Fibroblast of the aortic adventitia (primary cell): ENCODE measurements at regions not wholly inside any gene's neighbourhood (a gene's known extent, or its start where the extent isn't known, plus 50 kb on each side); places are given as distances from the start of the nearest gene placed in this dataset.
"Not testable (repeated sequence)": the region's sequence is repeated elsewhere in the genome, so short reads cannot be mapped to it uniquely, and the experiment has no call there.

ENCODE experiments used
- DNase-seq: peaks from one replicate; pipeline ENCODE4 v3.0.0-alpha.2; 2010; ENCODE audit warnings: low read depth
- H3K4me3 ChIP-seq: 2 replicates; pipeline ENCODE4 v1.5.1; 2011; ENCODE audit warnings: low read depth, mild to moderate bottlenecking, control low read depth, low read length, moderate library complexity
- CTCF ChIP-seq: IDR thresholded peaks from 2 replicates; pipeline ENCODE4 v1.5.1; 2011; ENCODE audit warnings: mild to moderate bottlenecking, low read length, control low read depth, inconsistent platforms; ENCODE audit not compliant: insufficient read depth

DNA sequence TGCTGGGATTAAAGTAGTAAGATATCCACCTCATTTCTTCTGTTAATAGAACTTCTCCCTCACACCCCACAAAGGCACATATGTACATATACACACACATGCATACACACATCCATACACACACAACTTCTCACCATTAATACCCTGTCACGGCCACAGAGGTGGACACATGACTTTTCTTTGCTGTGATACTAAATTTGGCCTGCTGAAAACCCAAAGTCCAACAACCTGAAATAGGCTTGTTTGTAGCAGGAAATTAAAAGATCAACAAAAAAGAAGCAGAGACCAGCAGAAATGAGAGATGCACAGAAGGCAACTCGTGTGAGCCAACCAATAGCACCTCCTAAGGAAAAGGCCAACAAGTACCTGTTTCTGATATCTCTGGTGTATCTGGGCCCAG is 128.7 kb upstream of the PCGF5 start:
- no peak for TF ChIP-seq CTCF
- no peak overlapping the region for H3K4me3 ChIP-seq
- DNase-seq, result no peak

DNA sequence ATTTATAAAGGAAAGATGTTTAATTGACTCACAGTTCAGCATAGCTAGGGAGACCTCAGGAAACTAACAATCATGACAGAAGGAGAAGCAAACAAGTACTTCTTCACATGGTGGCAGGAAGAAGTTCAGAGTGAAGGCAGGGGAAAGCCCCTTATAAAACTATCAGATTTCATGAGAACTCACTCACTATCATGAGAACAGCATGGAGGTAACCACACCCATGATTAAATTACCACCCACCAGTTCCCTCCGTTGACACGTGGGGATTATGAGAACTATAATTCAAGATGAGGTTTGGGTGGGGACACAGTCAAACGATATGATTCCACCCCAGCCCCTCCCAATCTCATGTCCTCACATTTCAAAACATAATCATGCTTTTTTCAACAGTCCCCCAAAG is 124.2 kb upstream of the PCGF5 start:
- no peak for DNase-seq
- TF ChIP-seq CTCF, result no peak
- no peak overlapping the region for H3K4me3 ChIP-seq

DNA sequence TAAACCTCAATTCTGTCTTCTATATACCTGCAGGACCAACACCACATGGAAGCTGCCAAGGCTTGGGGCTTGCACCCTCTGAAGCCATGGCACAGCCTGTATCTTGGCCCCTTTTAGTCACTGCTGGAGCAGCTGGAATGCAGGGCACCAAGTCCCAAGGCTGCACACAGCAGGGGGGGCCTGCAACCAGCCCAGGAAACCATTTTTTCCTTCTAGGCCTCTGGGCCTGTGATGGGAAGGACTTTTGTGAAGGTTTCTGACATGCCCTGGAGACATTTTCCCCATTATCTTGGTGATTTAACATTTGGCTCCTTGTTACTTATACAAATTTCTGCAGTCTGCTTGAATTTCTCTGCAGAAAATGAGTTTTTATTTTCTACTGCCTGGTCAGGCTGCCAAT is 123.2 kb upstream of the PCGF5 start:
- TF ChIP-seq CTCF, result no peak

GRCh38 chr10:91098021-91098420 is 122.4 kb upstream of the PCGF5 start:
- not testable (repeated sequence) for H3K4me3 ChIP-seq

More for the DNA sequence above, 123.2 kb upstream of the PCGF5 start:
- no peak overlapping the region for H3K4me3 ChIP-seq
- no peak for DNase-seq

DNA sequence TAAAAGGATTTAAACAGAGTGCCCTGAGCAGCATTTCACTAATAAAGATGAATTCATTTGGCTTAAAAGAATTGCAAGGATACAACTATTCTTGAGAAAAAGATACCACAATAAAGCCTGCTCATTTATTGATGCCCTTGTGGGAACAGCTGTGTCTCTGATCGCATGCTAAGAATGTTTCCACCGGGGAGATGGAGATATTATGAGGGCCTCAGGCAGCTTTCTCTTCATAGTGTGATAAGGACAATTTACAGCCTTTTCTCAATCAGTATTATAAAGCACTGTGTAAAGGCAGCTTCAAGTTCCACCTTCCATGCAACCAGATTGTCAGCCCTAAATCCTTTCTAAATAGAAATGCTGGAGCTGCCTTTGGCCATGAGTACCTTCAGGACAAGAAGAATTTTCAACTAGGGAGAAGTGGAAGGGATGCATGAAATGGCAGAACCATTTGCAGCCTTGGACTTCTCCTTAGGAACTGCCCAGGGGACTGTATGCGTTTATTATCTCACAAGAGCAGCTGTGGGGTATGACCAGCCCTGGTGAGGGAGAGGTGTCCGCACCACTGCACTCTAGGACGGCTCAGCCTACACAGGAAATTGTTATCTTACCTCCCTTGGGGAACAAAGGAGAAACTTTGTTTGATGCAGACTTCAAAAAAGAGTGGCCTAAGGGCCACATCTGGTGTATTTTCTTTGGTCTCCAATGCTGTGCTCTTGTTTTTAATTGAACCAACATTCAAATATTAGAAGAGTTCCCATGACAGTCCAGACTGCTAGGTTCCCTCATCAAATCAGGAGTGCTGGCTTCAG is 116.9 kb upstream of the PCGF5 start:
- no peak overlapping the region for H3K4me3 ChIP-seq
- no peak for TF ChIP-seq CTCF
- no peak for DNase-seq

More at GRCh38 chr10:91098021-91098420, 122.4 kb upstream of the PCGF5 start:
- not testable (repeated sequence) for DNase-seq

GRCh38 chr10:91104193-91105041 is 116.0 kb upstream of the PCGF5 start:
- no peak for TF ChIP-seq CTCF
- no peak for DNase-seq
- no peak overlapping the region for H3K4me3 ChIP-seq

DNA sequence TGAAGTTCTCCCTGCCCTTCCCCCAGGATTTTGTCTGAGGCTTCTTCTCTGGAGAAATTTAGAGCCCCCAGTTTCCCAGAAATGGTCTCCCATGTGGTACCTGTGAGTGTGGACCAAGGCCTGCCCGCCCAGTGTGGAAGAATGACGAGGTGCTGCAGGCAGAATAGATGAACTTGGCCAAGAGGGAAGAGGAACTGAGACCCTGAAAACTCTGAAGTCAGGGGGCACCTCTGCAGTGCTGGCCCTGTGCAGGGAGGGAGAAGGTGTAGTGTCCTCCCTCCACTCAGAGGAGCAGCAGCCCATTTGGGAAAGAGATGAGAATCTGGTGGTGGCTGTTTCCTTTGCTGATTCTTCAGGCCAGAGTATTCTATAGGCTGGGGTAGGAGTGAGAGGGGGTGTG is 115.2 kb upstream of the PCGF5 start:
- no peak overlapping the region for H3K4me3 ChIP-seq
- DNase-seq, result no peak
- TF ChIP-seq CTCF, result no peak
